H1 (cell line): ENCODE measurements at regions not wholly inside any gene's neighbourhood (a gene's known extent, or its start where the extent isn't known, plus 50 kb on each side); places are given as distances from the start of the nearest gene placed in this dataset.

ENCODE experiments used
- BACH1 ChIP-seq: IDR thresholded peaks from 2 replicates; pipeline ENCODE4 v1.6.1; 2012; ENCODE audit warnings: low read length, improper control_type of control experiment
- CBX5 ChIP-seq: fragments of 300-800, 300-1000 bp; sonication (generic); IDR thresholded peaks from 2 replicates; pipeline ENCODE4 v1.7.1; 2016; ENCODE audit warnings: antibody characterized with exemption, low read length, low read depth
- CHD7 ChIP-seq: fragments of 300-600 bp; sonication (generic); IDR thresholded peaks from 2 replicates; pipeline ENCODE4 v1.7.1; 2012; ENCODE audit warnings: low read length, moderate library complexity, mild to moderate bottlenecking, inconsistent platforms; ENCODE audit not compliant: insufficient replicate concordance
- E2F6 ChIP-seq: IDR thresholded peaks from 2 replicates; pipeline ENCODE4 v1.6.1; 2012; ENCODE audit warnings: inconsistent platforms
- KDM4A ChIP-seq: IDR thresholded peaks from one replicate; pipeline ENCODE4 v1.7.1; 2012; ENCODE audit warnings: low read depth, mild to moderate bottlenecking, moderate library complexity, low read length, inconsistent platforms; ENCODE audit not compliant: severe bottlenecking
- SIX5 ChIP-seq: IDR thresholded peaks from 2 replicates; pipeline ENCODE4 v1.6.1; 2011; ENCODE audit warnings: mild to moderate bottlenecking, low read depth, low read length
- USF2 ChIP-seq: IDR thresholded peaks from 2 replicates; pipeline ENCODE4 v1.6.1; 2011; ENCODE audit warnings: low read length, improper control_type of control experiment

GRCh38 chr3:180351601-180352000, 250.4 kb upstream of the TTC14 start (continued):
- TF ChIP-seq CHD7 (no peak), CBX5 (no peak), KDM4A (no peak), BACH1 (no peak), USF2 (no peak), SIX5 (no peak), E2F6 (no peak)
